Mucosa of rectum (tissue), 2 donors: ENCODE measurements at regions not wholly inside any gene's neighbourhood (a gene's known extent, or its start where the extent isn't known, plus 50 kb on each side); places are given as distances from the start of the nearest gene placed in this dataset.
"Not testable (repeated sequence)": the region's sequence is repeated elsewhere in the genome, so short reads cannot be mapped to it uniquely, and the experiment has no call there.

Source experiments
- H3K27ac ChIP-seq, 2 donors: one replicate each; pipeline ENCODE4 v1.7.0; 2013; ENCODE audit warnings: inconsistent platforms in 2 of 2, low read depth in 2 of 2, low read length in 2 of 2
- H3K27me3 ChIP-seq, 2 donors: one replicate each; pipeline ENCODE4 v1.7.0; 2013; ENCODE audit warnings: low read length in 2 of 2; ENCODE audit not compliant: control insufficient read depth in 2 of 2, insufficient read depth in 2 of 2
- H3K36me3 ChIP-seq, 2 donors: one replicate each; pipeline ENCODE4 v1.7.0; 2013; ENCODE audit warnings: low read length in 2 of 2; ENCODE audit not compliant: control insufficient read depth in 2 of 2, insufficient read depth in 2 of 2
- H3K4me1 ChIP-seq, 2 donors: one replicate each; pipeline ENCODE4 v1.7.0; 2013; ENCODE audit warnings: low read length in 2 of 2, mild to moderate bottlenecking in 1 of 2; ENCODE audit not compliant: control insufficient read depth in 2 of 2, insufficient read depth in 2 of 2
- H3K4me3 ChIP-seq, 2 donors: one replicate each; pipeline ENCODE4 v1.7.0; 2013; ENCODE audit warnings: low read length in 2 of 2
- H3K9ac ChIP-seq, 2 donors: one replicate each; pipeline ENCODE4 v1.7.0; 2013; ENCODE audit warnings: low read length in 2 of 2, low read depth in 1 of 2, mild to moderate bottlenecking in 1 of 2
- H3K9me3 ChIP-seq, 2 donors: one replicate each; pipeline ENCODE4 v1.7.0; 2013; ENCODE audit warnings: low read length in 2 of 2; ENCODE audit not compliant: control insufficient read depth in 2 of 2
- donor health status: healthy.
- donor health status: Normal muscosa, but diverticular disease.

GRCh38 chr16:29355339-29356059 lies 51.0 kb downstream of the NPIPB11 start:
- not testable (repeated sequence) for H3K27ac ChIP-seq, H3K4me1 ChIP-seq, H3K36me3 ChIP-seq, H3K27me3 ChIP-seq, H3K4me3 ChIP-seq, H3K9ac ChIP-seq, H3K9me3 ChIP-seq

GRCh38 chr16:29354449-29354848 lies 52.1 kb downstream of the NPIPB11 start:
- H3K9ac ChIP-seq, H3K4me1 ChIP-seq, H3K36me3 ChIP-seq, H3K27ac ChIP-seq, H3K4me3 ChIP-seq, H3K9me3 ChIP-seq, H3K27me3 ChIP-seq: not testable (repeated sequence)

GRCh38 chr16:29352617-29352999 lies 53.9 kb downstream of the NPIPB11 start:
- H3K36me3 ChIP-seq, H3K4me3 ChIP-seq, H3K9me3 ChIP-seq, H3K9ac ChIP-seq, H3K27ac ChIP-seq, H3K4me1 ChIP-seq, H3K27me3 ChIP-seq: not testable (repeated sequence)

- not testable (repeated sequence) for H3K9me3 ChIP-seq, H3K9ac ChIP-seq, H3K27ac ChIP-seq, H3K4me1 ChIP-seq, H3K36me3 ChIP-seq, H3K4me3 ChIP-seq, H3K27me3 ChIP-seq
Observed at GRCh38 chr16:29351970-29352616, 54.4 kb downstream of the NPIPB11 start.

- not testable (repeated sequence) for H3K27me3 ChIP-seq, H3K9ac ChIP-seq, H3K4me1 ChIP-seq, H3K36me3 ChIP-seq, H3K4me3 ChIP-seq, H3K9me3 ChIP-seq, H3K27ac ChIP-seq
Observed at GRCh38 chr16:29351271-29351969, 55.1 kb downstream of the NPIPB11 start.

GRCh38 chr16:29349966-29350365 lies 56.5 kb downstream of the NPIPB11 start:
- H3K4me1 ChIP-seq, H3K27ac ChIP-seq, H3K27me3 ChIP-seq, H3K9me3 ChIP-seq, H3K36me3 ChIP-seq, H3K4me3 ChIP-seq, H3K9ac ChIP-seq: not testable (repeated sequence)

GRCh38 chr16:29348748-29349147 lies 57.8 kb downstream of the NPIPB11 start:
- H3K27me3 ChIP-seq, H3K9ac ChIP-seq, H3K9me3 ChIP-seq, H3K36me3 ChIP-seq, H3K4me3 ChIP-seq, H3K4me1 ChIP-seq, H3K27ac ChIP-seq: not testable (repeated sequence)

- H3K4me3 ChIP-seq, H3K27ac ChIP-seq, H3K9ac ChIP-seq, H3K9me3 ChIP-seq, H3K36me3 ChIP-seq, H3K4me1 ChIP-seq, H3K27me3 ChIP-seq: not testable (repeated sequence)
Observed at GRCh38 chr16:29348123-29348690, 58.3 kb downstream of the NPIPB11 start.

GRCh38 chr16:29346796-29347580 lies 59.5 kb downstream of the NPIPB11 start:
- not testable (repeated sequence) for H3K4me1 ChIP-seq, H3K9ac ChIP-seq, H3K4me3 ChIP-seq, H3K27me3 ChIP-seq, H3K9me3 ChIP-seq, H3K27ac ChIP-seq, H3K36me3 ChIP-seq

GRCh38 chr16:29346203-29346602 lies 60.3 kb downstream of the NPIPB11 start:
- not testable (repeated sequence) for H3K9me3 ChIP-seq, H3K4me1 ChIP-seq, H3K9ac ChIP-seq, H3K27ac ChIP-seq, H3K36me3 ChIP-seq, H3K27me3 ChIP-seq, H3K4me3 ChIP-seq
